Ascending aorta (tissue), 2 donors: ENCODE measurements at regions not wholly inside any gene's neighbourhood (a gene's known extent, or its start where the extent isn't known, plus 50 kb on each side); places are given as distances from the start of the nearest gene placed in this dataset.

ENCODE experiments used
- DNase-seq, 2 donors: peaks; one replicate each; pipeline ENCODE4 v3.0.0-alpha.2; 2019; ENCODE audit warnings: low spot score in 2 of 2
- H3K27ac ChIP-seq, 2 donors: fragments of 200-600 bp; sonication (generic); one replicate each; pipeline ENCODE4 v1.5.1; 2016 to 2017; ENCODE audit warnings: mild to moderate bottlenecking in 1 of 2
- H3K27me3 ChIP-seq: fragments of 200-600 bp; sonication (generic); one replicate; pipeline ENCODE4 v1.5.1; 2017
- H3K36me3 ChIP-seq, 2 donors: fragments of 200-600 bp; sonication (generic); one replicate each; pipeline ENCODE4 v1.5.1; 2016
- H3K4me1 ChIP-seq, 2 donors: fragments of 200-600 bp; sonication (generic); one replicate each; pipeline ENCODE4 v1.5.1; 2016 to 2017; ENCODE audit warnings: mild to moderate bottlenecking in 1 of 2
- H3K4me3 ChIP-seq, 2 donors: fragments of 200-600 bp; sonication (generic); one replicate each; pipeline ENCODE4 v1.5.1; 2016 to 2017; ENCODE audit warnings: mild to moderate bottlenecking in 1 of 2
- H3K9me3 ChIP-seq, 2 donors: fragments of 200-600 bp; sonication (generic); one replicate each; pipeline ENCODE4 v1.5.1; 2016
- CTCF ChIP-seq, 3 experiments: fragments of 200-600 bp in 2 of 3; fragments of 450-650 bp in 1 of 3; sonication (generic) in 2 of 3; IDR thresholded peaks; one replicate each; pipeline ENCODE4 v1.5.1; 2016 to 2019; ENCODE audit warnings: antibody characterized with exemption in 3 of 3, mild to moderate bottlenecking in 1 of 3, moderate library complexity in 1 of 3
- intact Hi-C: fragments of 100-400 bp; cut with DNase I; formaldehyde crosslinking; loops from one replicate; pipeline ENCODE4 v1.15.1; 2023

- Histone ChIP-seq H3K36me3 (no peaks in the 10 kb centered on the region), H3K27me3 (no peaks in the 10 kb centered on the region), H3K9me3 (no peaks in the 10 kb centered on the region), H3K27ac (peak overlapping the region; percentile 70 to 83), H3K4me3 (no peak overlapping the region), H3K4me1 (peaks cover 0 to 7% of the 10 kb centered on the region in 2 donors)
- no peak for DNase-seq
- TF ChIP-seq CTCF (IDR thresholded peaks at IDR 0.05): no peak
- intact Hi-C loops: loop anchor here (2.0 kb wide), 1 partner anchor 17 kb away; no protein-coding TSS in a partner anchor
These were observed 439.0 kb upstream of the USP24 start for GRCh38 chr1:55654171-55654570.

GRCh38 chr1:55650444-55650843, 435.3 kb upstream of the USP24 start:
- Histone ChIP-seq H3K27ac (peak overlapping the region; percentile 51 to 62), H3K36me3 (no peaks in the 10 kb centered on the region)

GRCh38 chr1:55646181-55646580, 431.0 kb upstream of the USP24 start:
- no peaks in the 10 kb centered on the region for H3K27me3 ChIP-seq
- no peak for DNase-seq
- no peak for TF ChIP-seq CTCF (IDR thresholded peaks at IDR 0.05)
- no peak overlapping the region for H3K4me3 ChIP-seq
- no peaks in the 10 kb centered on the region for H3K36me3 ChIP-seq
- intact Hi-C loops: no loop called here
- no peaks in the 10 kb centered on the region for H3K9me3 ChIP-seq
- no peak overlapping the region for H3K27ac ChIP-seq
- peaks cover 0 to 6% of the 10 kb centered on the region in 2 donors for H3K4me1 ChIP-seq

More at GRCh38 chr1:55650444-55650843, 435.3 kb upstream of the USP24 start:
- H3K4me3 ChIP-seq: no peak overlapping the region
- intact Hi-C loops: no loop called here
- peaks cover 0 to 6% of the 10 kb centered on the region in 2 donors for H3K4me1 ChIP-seq
- no peak for DNase-seq
- H3K27me3 ChIP-seq: no peaks in the 10 kb centered on the region
- no peak for TF ChIP-seq CTCF (IDR thresholded peaks at IDR 0.05)
- H3K9me3 ChIP-seq: no peaks in the 10 kb centered on the region

- Histone ChIP-seq H3K4me1 (peaks cover 0 to 3% of the 10 kb centered on the region in 2 donors), H3K27ac (no peak overlapping the region), H3K27me3 (no peaks in the 10 kb centered on the region), H3K9me3 (no peaks in the 10 kb centered on the region), H3K4me3 (no peak overlapping the region), H3K36me3 (no peaks in the 10 kb centered on the region)
- no peak for DNase-seq
- intact Hi-C loops: no loop called here
- no peak for TF ChIP-seq CTCF (IDR thresholded peaks at IDR 0.05)
These were observed 430.1 kb upstream of the USP24 start for GRCh38 chr1:55645270-55645669.

- H3K27ac ChIP-seq: peak overlapping the region in 1 of 2 donors; percentile 68
- no peak for DNase-seq
- intact Hi-C loops: no loop called here
- H3K27me3 ChIP-seq: no peaks in the 10 kb centered on the region
- peaks cover 0 to 3% of the 10 kb centered on the region in 2 donors for H3K4me1 ChIP-seq
- H3K4me3 ChIP-seq: no peak overlapping the region
- TF ChIP-seq CTCF (IDR thresholded peaks at IDR 0.05): no peak
- H3K9me3 ChIP-seq: no peaks in the 10 kb centered on the region
- H3K36me3 ChIP-seq: no peaks in the 10 kb centered on the region
These were observed 426.8 kb upstream of the USP24 start for GRCh38 chr1:55641947-55642346.
